GM12872 (cell line): ENCODE measurements at regions not wholly inside any gene's neighbourhood (a gene's known extent, or its start where the extent isn't known, plus 50 kb on each side); places are given as distances from the start of the nearest gene placed in this dataset.

Source experiments
- CTCF ChIP-seq: IDR thresholded peaks from 3 replicates; pipeline ENCODE4 v1.5.1; 2011; ENCODE audit warnings: low read depth, mild to moderate bottlenecking, low read length, moderate library complexity; ENCODE audit not compliant: insufficient read depth

DNA sequence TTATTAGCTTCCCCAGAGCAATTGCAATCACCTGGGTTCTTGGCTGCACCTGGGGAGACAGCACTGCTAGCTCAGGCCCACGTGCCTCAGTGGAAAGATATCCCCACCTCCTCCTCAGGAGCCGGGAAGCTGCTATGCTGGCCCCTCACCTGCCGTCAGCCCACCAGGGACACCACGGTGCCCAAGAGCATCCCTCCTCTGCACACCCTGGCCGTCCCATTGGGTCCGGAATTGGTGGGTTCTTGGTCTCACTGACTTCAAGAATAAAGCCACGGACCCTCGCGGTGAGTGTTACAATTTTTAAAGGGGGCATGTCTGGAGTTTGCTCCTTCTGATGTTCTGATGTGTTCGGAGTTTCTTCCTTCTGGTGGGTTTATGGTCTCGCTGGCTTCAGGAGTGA lies 72.3 kb upstream of the MEF2A start:
- no peak for TF ChIP-seq CTCF

GRCh38 chr15:99495430-99496301 lies 70.1 kb upstream of the MEF2A start:
- TF ChIP-seq CTCF: no peak

GRCh38 chr15:99496302-99496629 lies 69.5 kb upstream of the MEF2A start:
- TF ChIP-seq CTCF: no peak

DNA sequence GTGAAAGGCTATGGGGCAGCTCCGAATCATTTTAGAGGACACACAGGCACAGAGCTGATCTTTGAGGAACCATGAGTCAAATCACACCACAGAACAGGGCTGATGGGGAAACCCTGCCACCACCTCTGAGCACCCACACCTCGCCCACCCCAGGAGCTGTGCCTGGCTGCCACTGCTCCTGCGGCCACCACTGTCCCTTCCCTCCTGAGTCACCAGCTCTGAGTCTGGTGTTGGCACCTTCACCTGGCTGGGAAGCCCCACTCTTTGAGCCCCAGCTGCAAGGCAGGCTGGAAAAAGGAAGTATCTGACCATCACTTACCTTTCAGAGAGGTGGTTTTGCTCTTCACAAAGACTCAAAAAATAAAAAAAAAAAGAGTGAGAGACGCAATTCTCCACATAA lies 63.6 kb upstream of the MEF2A start:
- no peak for TF ChIP-seq CTCF

DNA sequence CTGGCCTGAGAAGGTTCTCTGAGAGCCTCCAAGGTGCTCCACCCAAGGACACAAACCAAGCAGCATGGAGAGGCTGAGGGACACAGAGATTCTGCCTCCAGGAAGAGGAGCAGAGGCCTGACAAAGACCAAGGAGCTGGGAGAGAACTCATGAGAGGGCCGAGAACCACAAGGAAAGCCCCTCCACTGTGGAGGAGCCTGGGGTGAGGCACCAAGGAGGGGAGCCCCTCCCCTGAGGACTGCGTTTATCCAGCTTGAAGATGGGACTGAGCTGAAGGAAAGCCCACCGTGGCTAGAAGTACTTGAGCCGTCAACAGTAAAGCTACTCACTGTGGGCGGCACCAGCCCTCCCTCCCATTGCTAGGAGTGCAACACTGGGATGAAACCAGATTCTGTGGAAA lies 63.1 kb upstream of the MEF2A start:
- no peak for TF ChIP-seq CTCF

DNA sequence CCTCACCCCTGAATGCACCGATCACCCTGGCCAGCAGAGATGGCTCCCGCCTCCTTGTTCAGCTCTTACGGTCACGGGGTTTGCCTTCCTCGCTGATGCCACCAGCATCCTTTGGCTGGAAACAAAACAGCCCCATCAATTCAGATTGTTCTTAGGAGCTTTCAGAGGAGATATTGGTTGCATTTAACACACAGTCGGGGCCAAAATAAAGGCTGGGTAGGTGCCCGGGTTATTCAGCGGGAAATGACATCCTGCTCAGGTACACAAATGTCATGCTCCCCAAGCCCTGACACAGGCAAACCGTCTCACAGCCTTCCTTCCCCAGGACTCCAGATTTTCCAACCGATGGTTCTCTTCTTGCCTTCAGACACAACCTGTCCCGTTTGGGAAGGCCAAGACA lies 62.4 kb upstream of the MEF2A start:
- no peak for TF ChIP-seq CTCF

DNA sequence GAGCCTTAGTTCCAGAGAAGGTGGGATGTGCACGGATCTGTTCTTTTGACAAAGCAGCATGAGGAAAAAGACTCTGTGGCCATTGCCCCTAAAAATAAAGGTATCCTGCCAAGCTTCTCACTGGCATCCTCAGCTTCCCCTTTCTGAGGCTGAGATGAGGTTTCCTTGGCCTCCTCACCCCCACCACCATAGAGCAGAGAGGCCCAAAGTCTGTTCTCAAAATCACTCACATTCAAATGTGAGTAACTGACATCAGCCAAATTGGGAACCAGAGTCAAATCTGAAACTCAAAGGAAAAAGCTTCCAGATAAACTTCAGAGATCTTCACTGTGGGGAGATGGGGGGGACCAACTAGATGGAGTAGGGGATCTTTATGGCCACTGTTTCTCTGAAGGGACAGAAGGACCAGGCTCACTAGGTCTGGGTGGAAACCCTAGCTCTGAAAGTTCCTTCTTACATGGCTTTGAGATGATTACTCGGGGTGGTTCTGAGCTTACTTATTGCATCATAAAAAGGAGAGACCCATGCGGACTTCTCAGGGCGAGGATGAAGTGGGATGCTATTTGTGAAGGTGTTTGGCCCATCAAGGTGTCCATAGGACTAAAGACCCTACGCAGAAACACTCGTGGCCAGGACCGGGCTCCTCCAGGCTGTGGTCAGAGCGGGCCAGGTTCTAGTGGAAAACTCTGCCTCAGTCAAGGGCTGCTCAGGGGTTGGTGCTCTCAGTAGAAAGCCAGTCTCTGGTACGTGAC lies 61.5 kb upstream of the MEF2A start:
- no peak for TF ChIP-seq CTCF
